ENCODE measurements at regions not wholly inside any gene's neighbourhood (a gene's known extent, or its start where the extent isn't known, plus 50 kb on each side); places are given as distances from the start of the nearest gene placed in this dataset.

DNA sequence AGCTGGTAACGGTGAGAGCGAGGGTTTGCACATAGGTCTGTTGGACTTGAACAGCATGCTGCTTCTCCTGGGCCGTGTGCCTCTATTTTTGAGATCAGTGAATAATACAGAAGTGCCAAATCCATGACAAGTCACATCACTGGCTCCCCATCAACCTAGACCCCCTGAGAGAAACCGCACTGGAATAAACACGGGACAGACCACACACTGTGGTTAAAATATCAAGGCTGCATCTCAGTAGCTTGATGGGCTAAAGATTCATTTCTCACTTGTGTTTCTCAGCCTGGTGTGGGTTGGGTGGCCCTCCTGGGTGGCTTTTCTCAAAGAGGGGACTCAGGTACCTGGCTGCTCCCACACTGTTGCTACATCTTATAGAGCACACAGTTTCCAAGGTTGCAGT lies 191.0 kb downstream of the DICER1 start:
- ATAC-seq (no peak), DNase-seq (no peak)
- H3K4me1 ChIP-seq: no peaks in the 10 kb centered on the region
- TF ChIP-seq POLR2A (IDR thresholded peaks at IDR 0.05): no peak
- TF ChIP-seq, protein P1, sequence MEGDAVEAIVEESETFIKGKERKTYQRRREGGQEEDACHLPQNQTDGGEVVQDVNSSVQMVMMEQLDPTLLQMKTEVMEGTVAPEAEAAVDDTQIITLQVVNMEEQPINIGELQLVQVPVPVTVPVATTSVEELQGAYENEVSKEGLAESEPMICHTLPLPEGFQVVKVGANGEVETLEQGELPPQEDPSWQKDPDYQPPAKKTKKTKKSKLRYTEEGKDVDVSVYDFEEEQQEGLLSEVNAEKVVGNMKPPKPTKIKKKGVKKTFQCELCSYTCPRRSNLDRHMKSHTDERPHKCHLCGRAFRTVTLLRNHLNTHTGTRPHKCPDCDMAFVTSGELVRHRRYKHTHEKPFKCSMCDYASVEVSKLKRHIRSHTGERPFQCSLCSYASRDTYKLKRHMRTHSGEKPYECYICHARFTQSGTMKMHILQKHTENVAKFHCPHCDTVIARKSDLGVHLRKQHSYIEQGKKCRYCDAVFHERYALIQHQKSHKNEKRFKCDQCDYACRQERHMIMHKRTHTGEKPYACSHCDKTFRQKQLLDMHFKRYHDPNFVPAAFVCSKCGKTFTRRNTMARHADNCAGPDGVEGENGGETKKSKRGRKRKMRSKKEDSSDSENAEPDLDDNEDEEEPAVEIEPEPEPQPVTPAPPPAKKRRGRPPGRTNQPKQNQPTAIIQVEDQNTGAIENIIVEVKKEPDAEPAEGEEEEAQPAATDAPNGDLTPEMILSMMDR (IDR thresholded peaks at IDR 0.05 in 4 of 5, conservative IDR thresholded peaks at IDR 0.05 in 1 of 5): no peak
- intact Hi-C loops (cut with DNase I; ENCODE audit: low total_unique reads): no loop called here
- no peaks in the 10 kb centered on the region for H3K9me3 ChIP-seq
- H3K4me3 ChIP-seq: no peak overlapping the region
- H3K36me3 ChIP-seq: no peaks in the 10 kb centered on the region
- in situ Hi-C loops (cut with MboI; ENCODE audit: low sequenced_read_pairs in 4 of 4): no loop called here
- H3K27ac ChIP-seq: no peak overlapping the region
- H3K27me3 ChIP-seq: no peaks in the 10 kb centered on the region

GRCh38 chr14:94965551-94966313 lies 191.6 kb downstream of the DICER1 start:
- Histone ChIP-seq H3K27ac (no peak overlapping the region), H3K9me3 (no peaks in the 10 kb centered on the region), H3K4me3 (no peak overlapping the region), H3K27me3 (no peaks in the 10 kb centered on the region), H3K4me1 (no peaks in the 10 kb centered on the region), H3K36me3 (no peaks in the 10 kb centered on the region)
- ATAC-seq (no peak), DNase-seq (no peak)
- in situ Hi-C loops (cut with MboI; ENCODE audit: low sequenced_read_pairs in 4 of 4) (no loop called here), intact Hi-C loops (cut with DNase I; ENCODE audit: low total_unique reads) (no loop called here)
- TF ChIP-seq, protein P1 (IDR thresholded peaks at IDR 0.05 in 4 of 5, conservative IDR thresholded peaks at IDR 0.05 in 1 of 5): no peak
- TF ChIP-seq POLR2A (IDR thresholded peaks at IDR 0.05): no peak

- no peak overlapping the region for H3K27ac ChIP-seq
- TF ChIP-seq, protein P1 (IDR thresholded peaks at IDR 0.05 in 4 of 5, conservative IDR thresholded peaks at IDR 0.05 in 1 of 5): no peak
- H3K9me3 ChIP-seq: no peaks in the 10 kb centered on the region
- ATAC-seq (no peak), DNase-seq (no peak)
- no peaks in the 10 kb centered on the region for H3K27me3 ChIP-seq
- H3K36me3 ChIP-seq: no peaks in the 10 kb centered on the region
- in situ Hi-C loops (cut with MboI; ENCODE audit: low sequenced_read_pairs in 4 of 4): no loop called here
- no peak overlapping the region for H3K4me3 ChIP-seq
- intact Hi-C loops (cut with DNase I; ENCODE audit: low total_unique reads): no loop called here
- H3K4me1 ChIP-seq: no peaks in the 10 kb centered on the region
Measured at GRCh38 chr14:94964931-94965330, 192.4 kb downstream of the DICER1 start.

DNA sequence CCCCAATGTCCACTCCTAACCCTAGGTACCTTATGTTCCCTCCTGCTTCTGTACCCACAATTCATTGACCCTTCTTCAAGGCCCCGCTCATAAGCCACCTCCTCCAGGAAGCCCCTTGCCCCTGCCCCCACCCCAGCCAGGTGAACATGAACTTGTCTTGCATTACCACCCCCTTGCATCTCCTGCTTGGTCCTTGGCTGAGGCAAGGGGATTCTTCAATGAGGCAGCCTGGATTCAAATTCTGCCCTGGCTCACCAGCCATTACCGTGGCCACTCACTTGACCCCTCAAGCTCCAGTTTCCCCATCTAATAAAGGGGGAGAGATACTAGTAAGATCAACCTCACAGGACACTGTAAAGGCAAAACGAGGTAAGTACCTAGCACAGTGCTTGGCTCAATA lies 193.1 kb downstream of the DICER1 start:
- ATAC-seq (no peak), DNase-seq (no peak)
- no peak overlapping the region for H3K27ac ChIP-seq
- no peaks in the 10 kb centered on the region for H3K27me3 ChIP-seq
- no peaks in the 10 kb centered on the region for H3K9me3 ChIP-seq
- H3K4me3 ChIP-seq: no peak overlapping the region
- in situ Hi-C loops (cut with MboI; ENCODE audit: low sequenced_read_pairs in 4 of 4) (no loop called here), intact Hi-C loops (cut with DNase I; ENCODE audit: low total_unique reads) (no loop called here)
- TF ChIP-seq, protein P1 (IDR thresholded peaks at IDR 0.05 in 4 of 5, conservative IDR thresholded peaks at IDR 0.05 in 1 of 5): no peak
- TF ChIP-seq POLR2A (IDR thresholded peaks at IDR 0.05): no peak
- H3K4me1 ChIP-seq: no peaks in the 10 kb centered on the region
- no peaks in the 10 kb centered on the region for H3K36me3 ChIP-seq

DNA sequence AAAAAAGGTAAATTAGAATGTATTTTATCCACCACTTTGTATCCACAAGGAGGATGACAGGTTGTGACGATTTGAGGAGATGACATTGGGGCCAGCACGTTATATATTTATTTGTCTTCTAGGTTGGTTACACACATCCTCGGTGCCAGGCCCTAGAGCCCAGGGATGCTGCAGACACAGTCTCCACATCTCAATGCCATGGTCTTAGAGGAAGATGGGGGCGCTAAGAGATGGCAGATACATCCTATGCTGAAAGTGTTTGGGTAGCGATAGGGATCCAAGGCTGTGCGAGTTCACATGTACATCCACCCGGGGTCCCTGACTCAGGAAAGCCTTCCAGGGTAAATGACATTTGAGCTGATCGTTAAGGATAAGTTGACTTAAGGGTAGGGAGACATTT lies 193.1 kb upstream of the GSC start:
- no peaks in the 10 kb centered on the region for H3K4me1 ChIP-seq
- H3K4me3 ChIP-seq: no peak overlapping the region
- H3K27me3 ChIP-seq: no peaks in the 10 kb centered on the region
- TF ChIP-seq POLR2A (IDR thresholded peaks at IDR 0.05): no peak
- TF ChIP-seq, protein P1 (IDR thresholded peaks at IDR 0.05 in 4 of 5, conservative IDR thresholded peaks at IDR 0.05 in 1 of 5): no peak
- no peaks in the 10 kb centered on the region for H3K36me3 ChIP-seq
- DNase-seq (no peak), ATAC-seq (no peak)
- intact Hi-C loops (cut with DNase I; ENCODE audit: low total_unique reads) (no loop called here), in situ Hi-C loops (cut with MboI; ENCODE audit: low sequenced_read_pairs in 4 of 4) (no loop called here)
- H3K9me3 ChIP-seq: no peaks in the 10 kb centered on the region
- H3K27ac ChIP-seq: no peak overlapping the region

Measured in gastrocnemius medialis (tissue), 4 donors.